WI38 (cell line): ENCODE measurements at regions not wholly inside any gene's neighbourhood (a gene's known extent, or its start where the extent isn't known, plus 50 kb on each side); places are given as distances from the start of the nearest gene placed in this dataset.

ENCODE experiments used
- H3K4me3 ChIP-seq: 2 replicates; pipeline ENCODE4 v1.5.1; 2011; ENCODE audit warnings: low read depth, mild to moderate bottlenecking, control low read depth, low read length
- CTCF ChIP-seq: IDR thresholded peaks from 2 replicates; pipeline ENCODE4 v1.5.1; 2012; ENCODE audit warnings: low read depth, mild to moderate bottlenecking, control low read depth, low read length

GRCh38 chr3:147919496-147919895 is 510.3 kb downstream of the ZIC1 start:
- no peak for TF ChIP-seq CTCF
- no peak overlapping the region for H3K4me3 ChIP-seq

- no peak overlapping the region for H3K4me3 ChIP-seq
- no peak for TF ChIP-seq CTCF
Measured at GRCh38 chr3:147921051-147921450, 511.9 kb downstream of the ZIC1 start.

GRCh38 chr3:147924755-147925154 is 515.6 kb downstream of the ZIC1 start:
- no peak for TF ChIP-seq CTCF
- H3K4me3 ChIP-seq, result no peak overlapping the region

GRCh38 chr3:147925272-147925671 is 516.1 kb downstream of the ZIC1 start:
- no peak overlapping the region for H3K4me3 ChIP-seq
- TF ChIP-seq CTCF, result no peak

- no peak overlapping the region for H3K4me3 ChIP-seq
- no peak for TF ChIP-seq CTCF
Measured at GRCh38 chr3:147930232-147930807, 521.2 kb downstream of the ZIC1 start.

GRCh38 chr3:147934451-147935180 is 525.5 kb downstream of the ZIC1 start:
- TF ChIP-seq CTCF, result no peak
- no peak overlapping the region for H3K4me3 ChIP-seq

GRCh38 chr3:147937341-147937740 is 528.2 kb downstream of the ZIC1 start:
- H3K4me3 ChIP-seq, result no peak overlapping the region
- no peak for TF ChIP-seq CTCF
